H9 (cell line): ENCODE measurements at regions not wholly inside any gene's neighbourhood (a gene's known extent, or its start where the extent isn't known, plus 50 kb on each side); places are given as distances from the start of the nearest gene placed in this dataset.

ENCODE experiments used
- DNase-seq: peaks from one replicate; pipeline ENCODE4 v3.0.0-alpha.2; 2017
- H2AFZ ChIP-seq: one replicate; pipeline ENCODE4 v1.6.1; 2013; ENCODE audit warnings: mild to moderate bottlenecking, low read length, control low read depth, moderate library complexity
- H2AK5ac ChIP-seq: 2 replicates; pipeline ENCODE4 v1.6.1; 2013; ENCODE audit warnings: low read length, control low read depth, mixed read lengths; ENCODE audit not compliant: insufficient read length
- H2BK120ac ChIP-seq: one replicate; pipeline ENCODE4 v1.6.1; 2013; ENCODE audit warnings: low read depth, mild to moderate bottlenecking, low read length, control low read depth, inconsistent platforms; ENCODE audit not compliant: poor library complexity, severe bottlenecking
- H2BK12ac ChIP-seq: 2 replicates; pipeline ENCODE4 v1.6.1; 2013; ENCODE audit warnings: low read length, control low read depth, mixed read lengths, low read depth; ENCODE audit not compliant: insufficient read length
- H2BK15ac ChIP-seq: 2 replicates; pipeline ENCODE4 v1.6.1; 2013; ENCODE audit warnings: low read depth, low read length, control low read depth
- H2BK20ac ChIP-seq: one replicate; pipeline ENCODE4 v1.6.1; 2013; ENCODE audit warnings: low read depth, mild to moderate bottlenecking, low read length, control low read depth, inconsistent platforms; ENCODE audit not compliant: poor library complexity, severe bottlenecking
- H2BK5ac ChIP-seq: 2 replicates; pipeline ENCODE4 v1.6.1; 2013; ENCODE audit warnings: low read length, control low read depth, mixed read lengths; ENCODE audit not compliant: insufficient read length
- H3K14ac ChIP-seq: 2 replicates; pipeline ENCODE4 v1.6.1; 2013; ENCODE audit warnings: low read length, control low read depth; ENCODE audit not compliant: insufficient read depth
- H3K18ac ChIP-seq: 2 replicates; pipeline ENCODE4 v1.6.1; 2013; ENCODE audit warnings: low read depth, mild to moderate bottlenecking, mixed read lengths, low read length, control low read depth; ENCODE audit not compliant: insufficient read length
- H3K23ac ChIP-seq: 2 replicates; pipeline ENCODE4 v1.6.1; 2013; ENCODE audit warnings: low read length, control low read depth, mixed read lengths, low read depth; ENCODE audit not compliant: insufficient read length
- H3K23me2 ChIP-seq: 2 replicates; pipeline ENCODE4 v1.6.1; 2013; ENCODE audit warnings: low read depth, mild to moderate bottlenecking, mixed read lengths, low read length, control low read depth; ENCODE audit not compliant: insufficient read length, poor library complexity, severe bottlenecking
- H3K27ac ChIP-seq: 2 replicates; pipeline ENCODE4 v1.5.1; 2013; ENCODE audit warnings: low read length, control low read depth, mixed read lengths, low read depth; ENCODE audit not compliant: insufficient read length
- H3K27me3 ChIP-seq: 2 replicates; pipeline ENCODE4 v1.6.1; 2013; ENCODE audit warnings: low read length, control low read depth, inconsistent platforms; ENCODE audit not compliant: insufficient read depth
- H3K4ac ChIP-seq: 2 replicates; pipeline ENCODE4 v1.6.1; 2013; ENCODE audit warnings: low read depth, mild to moderate bottlenecking, control low read depth, inconsistent platforms, low read length, moderate library complexity
- H3K4me1 ChIP-seq: 2 replicates; pipeline ENCODE4 v1.6.1; 2013; ENCODE audit warnings: low read length, control low read depth, inconsistent platforms; ENCODE audit not compliant: insufficient read depth
- H3K4me2 ChIP-seq: 2 replicates; pipeline ENCODE4 v1.6.1; 2013; ENCODE audit warnings: low read length, control low read depth, mixed read lengths; ENCODE audit not compliant: insufficient read length, insufficient read depth
- H3K56ac ChIP-seq: 2 replicates; pipeline ENCODE4 v1.6.1; 2013; ENCODE audit warnings: low read depth, mild to moderate bottlenecking, mixed read lengths, low read length, control low read depth; ENCODE audit not compliant: insufficient read length
- H3K79me1 ChIP-seq: 2 replicates; pipeline ENCODE4 v1.6.1; 2013; ENCODE audit warnings: low read depth, mild to moderate bottlenecking, moderate library complexity, low read length, control low read depth, inconsistent platforms; ENCODE audit not compliant: insufficient read depth, poor library complexity, severe bottlenecking
- H3K79me2 ChIP-seq: 2 replicates; pipeline ENCODE4 v1.6.1; 2013; ENCODE audit warnings: low read length, control low read depth, inconsistent platforms; ENCODE audit not compliant: insufficient read depth
- H3K9ac ChIP-seq: 2 replicates; pipeline ENCODE4 v1.6.1; 2013; ENCODE audit warnings: low read length, control low read depth, mixed read lengths; ENCODE audit not compliant: insufficient read length; ENCODE audit errors: extremely low read depth
- H3K9me3 ChIP-seq: one replicate; pipeline ENCODE4 v1.6.1; 2013; ENCODE audit warnings: low read depth, low read length, inconsistent platforms; ENCODE audit not compliant: control insufficient read depth
- H3T11ph ChIP-seq: one replicate; pipeline ENCODE4 v1.6.1; 2013; ENCODE audit warnings: mild to moderate bottlenecking, low read length, control low read depth, inconsistent platforms
- H4K20me1 ChIP-seq: one replicate; pipeline ENCODE4 v1.6.1; 2013; ENCODE audit not compliant: control insufficient read depth, insufficient read length, insufficient read depth
- H4K5ac ChIP-seq: 2 replicates; pipeline ENCODE4 v1.6.1; 2013; ENCODE audit warnings: low read depth, mild to moderate bottlenecking, mixed read lengths, low read length, control low read depth; ENCODE audit not compliant: insufficient read length
- H4K8ac ChIP-seq: replicated peaks from 2 replicates; pipeline ENCODE4 v1.6.1; 2013; ENCODE audit warnings: low read length, control low read depth, mixed read lengths, low read depth; ENCODE audit not compliant: insufficient read length
- H4K91ac ChIP-seq: 2 replicates; pipeline ENCODE4 v1.6.1; 2013; ENCODE audit warnings: low read depth, mild to moderate bottlenecking, moderate library complexity, mixed read lengths, low read length, control low read depth; ENCODE audit not compliant: insufficient read length
- H3K27ac Mint-ChIP-seq, 3 experiments: 2 replicates in 2 of 3; 3 replicates in 1 of 3; pipeline ENCODE4 v1.8.0; 2020 to 2021; ENCODE audit warnings: mixed read lengths in 3 of 3, mild to moderate bottlenecking in 1 of 3, moderate library complexity in 1 of 3
- H3K27me3 Mint-ChIP-seq: 2 replicates; pipeline ENCODE4 v1.8.0; 2021; ENCODE audit warnings: low read depth, mild to moderate bottlenecking, moderate library complexity, mixed read lengths
- H3K36me3 Mint-ChIP-seq, 3 experiments: 2 replicates in 2 of 3; 3 replicates in 1 of 3; pipeline ENCODE4 v1.8.0; 2020 to 2021; ENCODE audit warnings: low read depth in 3 of 3, mixed read lengths in 3 of 3; ENCODE audit not compliant: insufficient read depth in 1 of 3
- H3K4me1 Mint-ChIP-seq, 2 experiments: 2 replicates each; pipeline ENCODE4 v1.8.0; 2020; ENCODE audit warnings: mixed read lengths in 2 of 2
- H3K4me3 Mint-ChIP-seq, 2 experiments: 2 replicates in 1 of 2; 3 replicates in 1 of 2; pipeline ENCODE4 v1.8.0; 2020 to 2021; ENCODE audit warnings: mild to moderate bottlenecking in 2 of 2, mixed read lengths in 2 of 2, moderate library complexity in 1 of 2
- H3K9me3 Mint-ChIP-seq, 2 experiments: 2 replicates in 1 of 2; 3 replicates in 1 of 2; pipeline ENCODE4 v1.8.0; 2020; ENCODE audit warnings: mild to moderate bottlenecking in 2 of 2, mixed read lengths in 2 of 2, moderate library complexity in 1 of 2
- TF ChIP-seq, protein P1 (sequence below): fragments of 200-600 bp; sonication (generic); conservative IDR thresholded peaks from 3 replicates; pipeline ENCODE4 v1.8.0; 2021; ENCODE audit warnings: antibody characterized with exemption, mild to moderate bottlenecking

DNA sequence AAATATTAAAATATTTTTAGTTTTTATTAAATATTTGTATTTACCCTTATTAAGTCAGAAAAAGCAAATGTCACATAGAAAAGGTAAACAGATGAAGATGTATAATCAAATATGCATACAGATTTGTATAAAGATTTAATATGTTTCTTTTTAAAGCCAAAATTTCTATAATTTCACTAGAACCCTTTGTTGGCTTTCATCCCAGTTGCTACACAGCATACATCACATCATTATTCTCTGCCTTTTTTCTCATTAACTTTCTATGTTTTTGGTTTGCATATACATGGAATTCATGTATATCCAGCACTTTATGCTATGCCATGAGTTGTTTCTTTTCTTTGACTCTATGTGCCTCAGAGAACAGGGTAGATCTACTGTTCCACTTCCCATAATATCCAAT is 957.9 kb upstream of the ADGRL2 start:
- H4K5ac ChIP-seq, result no peak overlapping the region
- H3K56ac ChIP-seq, result no peak overlapping the region
- no peak overlapping the region for H2BK20ac ChIP-seq
- H2BK15ac ChIP-seq, result no peak overlapping the region
- H3T11ph ChIP-seq, result no peak overlapping the region
- no peak overlapping the region for H3K23ac ChIP-seq
- no peaks in the 10 kb centered on the region for H3K4me1 ChIP-seq
- H3K18ac ChIP-seq, result no peak overlapping the region
- H3K9ac ChIP-seq, result no peak overlapping the region
- H3K79me1 ChIP-seq, result no peaks in the 10 kb centered on the region
- H3K14ac ChIP-seq, result no peak overlapping the region
- H2BK120ac ChIP-seq, result no peak overlapping the region
- no peak for DNase-seq
- H3K4me2 ChIP-seq, result no peak overlapping the region
- peaks cover 15 to 17% of the 10 kb centered on the region in 2 experiments for H3K9me3 Mint-ChIP-seq
- no peak overlapping the region for H2BK5ac ChIP-seq
- H2AFZ ChIP-seq, result no peak overlapping the region
- H3K27ac Mint-ChIP-seq, result no peak overlapping the region
- TF ChIP-seq, protein P1, sequence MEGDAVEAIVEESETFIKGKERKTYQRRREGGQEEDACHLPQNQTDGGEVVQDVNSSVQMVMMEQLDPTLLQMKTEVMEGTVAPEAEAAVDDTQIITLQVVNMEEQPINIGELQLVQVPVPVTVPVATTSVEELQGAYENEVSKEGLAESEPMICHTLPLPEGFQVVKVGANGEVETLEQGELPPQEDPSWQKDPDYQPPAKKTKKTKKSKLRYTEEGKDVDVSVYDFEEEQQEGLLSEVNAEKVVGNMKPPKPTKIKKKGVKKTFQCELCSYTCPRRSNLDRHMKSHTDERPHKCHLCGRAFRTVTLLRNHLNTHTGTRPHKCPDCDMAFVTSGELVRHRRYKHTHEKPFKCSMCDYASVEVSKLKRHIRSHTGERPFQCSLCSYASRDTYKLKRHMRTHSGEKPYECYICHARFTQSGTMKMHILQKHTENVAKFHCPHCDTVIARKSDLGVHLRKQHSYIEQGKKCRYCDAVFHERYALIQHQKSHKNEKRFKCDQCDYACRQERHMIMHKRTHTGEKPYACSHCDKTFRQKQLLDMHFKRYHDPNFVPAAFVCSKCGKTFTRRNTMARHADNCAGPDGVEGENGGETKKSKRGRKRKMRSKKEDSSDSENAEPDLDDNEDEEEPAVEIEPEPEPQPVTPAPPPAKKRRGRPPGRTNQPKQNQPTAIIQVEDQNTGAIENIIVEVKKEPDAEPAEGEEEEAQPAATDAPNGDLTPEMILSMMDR, result no peak
- H3K9me3 ChIP-seq, result no peaks in the 10 kb centered on the region
- no peak overlapping the region for H4K91ac ChIP-seq
- H2BK12ac ChIP-seq, result no peak overlapping the region
- peaks cover 4% of the 10 kb centered on the region in 2 experiments for H3K4me1 Mint-ChIP-seq
- no peaks in the 10 kb centered on the region for H4K20me1 ChIP-seq
- H3K27me3 ChIP-seq, result no peaks in the 10 kb centered on the region
- H3K79me2 ChIP-seq, result no peaks in the 10 kb centered on the region
- no peak overlapping the region for H3K4ac ChIP-seq
- H3K27ac ChIP-seq, result no peak overlapping the region
- no peak overlapping the region for H4K8ac ChIP-seq
- no peaks in the 10 kb centered on the region for H3K23me2 ChIP-seq
- peaks cover 6 to 18% (median 12%) of the 10 kb centered on the region in 3 experiments; a peak in 6 of 7 replicates for H3K36me3 Mint-ChIP-seq
- H3K4me3 Mint-ChIP-seq, result no peak overlapping the region
- H2AK5ac ChIP-seq, result no peak overlapping the region
- H3K27me3 Mint-ChIP-seq, result no peaks in the 10 kb centered on the region
